ENCODE measurements at regions not wholly inside any gene's neighbourhood (a gene's known extent, or its start where the extent isn't known, plus 50 kb on each side); places are given as distances from the start of the nearest gene placed in this dataset.

DNA sequence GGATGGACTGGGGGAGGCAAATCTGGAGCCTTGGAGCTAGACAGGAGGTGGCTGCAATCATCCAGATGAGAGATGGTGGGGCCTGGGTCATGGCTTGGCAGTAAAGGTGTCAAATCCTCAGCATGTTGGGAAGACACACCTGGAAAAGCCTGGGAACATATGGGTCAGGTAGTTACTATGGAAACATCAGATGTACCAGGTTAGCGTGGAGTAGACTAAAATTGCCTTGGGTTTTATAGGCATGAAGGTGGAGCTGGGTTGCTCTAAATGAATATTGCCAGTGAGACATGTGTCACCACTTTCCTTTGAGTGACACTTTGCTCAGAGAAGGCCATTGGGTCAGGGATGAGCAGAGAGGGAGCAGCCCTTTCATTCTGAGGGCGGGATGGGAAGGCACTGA is 473.7 kb downstream of the TBC1D22A start:
- H3K9me3 ChIP-seq: peaks cover 0 to 4% (median 1%) of the 10 kb centered on the region in 4 donors
- H3K36me3 ChIP-seq: no peaks in the 10 kb centered on the region
- H3K27ac ChIP-seq: no peak overlapping the region
- intact Hi-C loops (cut with DNase I): no loop called here
- H3K4me1 ChIP-seq: no peaks in the 10 kb centered on the region
- no peak overlapping the region for H3K4me3 ChIP-seq
- DNase-seq: no peak
- TF ChIP-seq POLR2AphosphoS5 (IDR thresholded peaks at IDR 0.05) (no peak), EP300 (IDR thresholded peaks at IDR 0.05) (no peak), POLR2A (IDR thresholded peaks at IDR 0.05) (no peak)
- TF ChIP-seq, protein P1, sequence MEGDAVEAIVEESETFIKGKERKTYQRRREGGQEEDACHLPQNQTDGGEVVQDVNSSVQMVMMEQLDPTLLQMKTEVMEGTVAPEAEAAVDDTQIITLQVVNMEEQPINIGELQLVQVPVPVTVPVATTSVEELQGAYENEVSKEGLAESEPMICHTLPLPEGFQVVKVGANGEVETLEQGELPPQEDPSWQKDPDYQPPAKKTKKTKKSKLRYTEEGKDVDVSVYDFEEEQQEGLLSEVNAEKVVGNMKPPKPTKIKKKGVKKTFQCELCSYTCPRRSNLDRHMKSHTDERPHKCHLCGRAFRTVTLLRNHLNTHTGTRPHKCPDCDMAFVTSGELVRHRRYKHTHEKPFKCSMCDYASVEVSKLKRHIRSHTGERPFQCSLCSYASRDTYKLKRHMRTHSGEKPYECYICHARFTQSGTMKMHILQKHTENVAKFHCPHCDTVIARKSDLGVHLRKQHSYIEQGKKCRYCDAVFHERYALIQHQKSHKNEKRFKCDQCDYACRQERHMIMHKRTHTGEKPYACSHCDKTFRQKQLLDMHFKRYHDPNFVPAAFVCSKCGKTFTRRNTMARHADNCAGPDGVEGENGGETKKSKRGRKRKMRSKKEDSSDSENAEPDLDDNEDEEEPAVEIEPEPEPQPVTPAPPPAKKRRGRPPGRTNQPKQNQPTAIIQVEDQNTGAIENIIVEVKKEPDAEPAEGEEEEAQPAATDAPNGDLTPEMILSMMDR (IDR thresholded peaks at IDR 0.05): no peak
- WGBS, 2 donors: 40 to 70% methylated on average over 2 of the region's 2 CpGs
- H3K27me3 ChIP-seq: no peaks in the 10 kb centered on the region

DNA sequence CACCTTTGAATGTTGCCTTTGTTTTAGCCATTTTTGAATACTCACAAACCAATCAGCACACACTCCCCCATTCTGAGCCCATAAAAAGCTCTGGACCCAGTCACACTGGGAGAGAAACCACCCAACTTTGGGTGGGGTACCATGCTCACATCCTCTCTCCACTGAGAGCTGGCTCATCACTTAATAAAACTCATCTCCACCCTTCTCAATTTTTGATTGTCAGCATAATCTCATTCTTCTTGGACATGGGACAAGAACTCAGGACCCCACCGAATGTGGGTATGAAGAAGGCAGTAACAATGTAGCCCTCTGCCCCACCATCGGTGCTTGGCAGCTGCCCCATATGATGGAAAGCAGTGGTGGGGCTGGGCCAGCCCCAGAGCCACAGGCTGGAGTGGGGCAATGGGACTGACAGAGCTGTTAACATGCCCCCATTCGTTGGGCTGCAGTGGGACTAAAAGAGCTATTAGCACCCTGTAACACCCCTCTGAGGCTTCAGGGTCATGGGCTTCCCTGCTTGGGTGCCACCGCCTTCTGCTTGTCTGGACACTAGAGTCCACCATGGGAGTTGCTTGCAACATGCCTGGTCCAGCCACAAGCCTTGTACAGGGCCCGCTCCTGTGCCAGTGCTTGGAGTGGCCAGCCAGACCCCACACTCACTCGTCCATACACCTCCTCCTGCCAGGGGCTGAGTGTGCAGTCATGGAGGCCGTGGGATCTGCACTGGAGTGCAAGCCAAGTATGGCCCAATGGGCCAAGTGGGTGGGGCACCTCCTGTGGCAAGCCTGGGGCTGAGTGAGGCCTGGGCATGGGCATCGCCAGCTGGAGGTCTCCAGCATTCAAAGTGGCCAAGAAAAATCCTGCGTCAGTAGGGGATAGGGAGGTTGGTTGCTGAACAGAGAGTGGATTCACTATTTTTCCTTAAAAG is 471.1 kb downstream of the TBC1D22A start:
- Histone ChIP-seq H3K9me3 (peaks cover 0 to 4% (median 1%) of the 10 kb centered on the region in 4 donors), H3K4me3 (no peak overlapping the region), H3K27ac (no peak overlapping the region), H3K4me1 (no peaks in the 10 kb centered on the region), H3K27me3 (no peaks in the 10 kb centered on the region), H3K36me3 (no peaks in the 10 kb centered on the region)
- WGBS, 2 donors: 78 to 79% methylated on average over 9 of the region's 9 CpGs
- TF ChIP-seq EP300 (IDR thresholded peaks at IDR 0.05) (no peak), POLR2AphosphoS5 (IDR thresholded peaks at IDR 0.05) (no peak), POLR2A (IDR thresholded peaks at IDR 0.05) (no peak)
- TF ChIP-seq, protein P1 (IDR thresholded peaks at IDR 0.05): no peak
- intact Hi-C loops (cut with DNase I): no loop called here
- DNase-seq: no peak

DNA sequence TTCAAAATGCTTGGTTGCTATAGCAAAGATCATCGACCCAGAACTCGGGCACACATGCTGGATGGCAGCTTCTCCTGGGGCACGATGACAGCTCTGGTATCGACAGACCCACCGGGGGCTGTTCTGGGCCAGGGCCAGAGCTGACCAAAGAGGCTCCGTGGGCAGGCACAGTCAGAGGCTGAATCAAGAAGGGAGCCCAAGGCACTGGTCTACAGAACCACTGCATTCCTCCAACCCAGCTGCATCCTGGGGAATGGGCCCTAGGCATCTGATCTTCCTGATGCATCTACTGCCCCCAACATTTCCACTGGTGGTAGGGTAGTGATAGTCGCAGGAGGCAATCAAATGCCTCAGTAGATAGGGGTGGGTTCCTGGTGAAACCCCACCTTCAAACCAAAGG is 470.3 kb downstream of the TBC1D22A start:
- H3K36me3 ChIP-seq: no peaks in the 10 kb centered on the region
- H3K4me3 ChIP-seq: no peak overlapping the region
- intact Hi-C loops (cut with DNase I): no loop called here
- H3K9me3 ChIP-seq: peaks cover 0 to 4% (median 1%) of the 10 kb centered on the region in 4 donors
- H3K4me1 ChIP-seq: no peaks in the 10 kb centered on the region
- TF ChIP-seq, protein P1 (IDR thresholded peaks at IDR 0.05): no peak
- TF ChIP-seq POLR2A (IDR thresholded peaks at IDR 0.05) (no peak), POLR2AphosphoS5 (IDR thresholded peaks at IDR 0.05) (no peak), EP300 (IDR thresholded peaks at IDR 0.05) (no peak)
- no peak for DNase-seq
- 87 to 88% methylated on average over 7 of the region's 7 CpGs for WGBS, 2 donors
- no peaks in the 10 kb centered on the region for H3K27me3 ChIP-seq
- no peak overlapping the region for H3K27ac ChIP-seq

DNA sequence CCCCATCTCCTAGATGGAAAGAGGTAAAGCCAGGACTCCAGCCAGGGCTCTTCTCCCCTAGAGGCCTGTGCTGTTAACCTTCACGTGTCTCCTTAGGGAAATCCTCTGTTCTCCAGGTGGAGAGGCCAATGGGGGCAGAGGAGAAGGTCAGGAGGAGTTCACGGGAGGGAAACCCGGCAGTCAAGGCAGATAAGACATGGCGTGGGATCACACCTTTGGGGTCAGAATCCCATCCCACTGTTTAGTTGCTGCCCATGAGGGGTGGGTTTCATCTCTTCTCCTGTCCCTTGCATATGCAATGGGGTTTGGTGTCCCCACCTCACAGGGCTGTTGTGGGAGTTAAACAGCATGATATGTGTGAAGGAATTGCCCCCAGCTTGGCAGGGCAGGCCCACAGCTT is 469.7 kb downstream of the TBC1D22A start:
- Histone ChIP-seq H3K9me3 (peaks cover 0 to 4% (median 1%) of the 10 kb centered on the region in 4 donors), H3K4me1 (no peaks in the 10 kb centered on the region), H3K4me3 (no peak overlapping the region), H3K27ac (no peak overlapping the region), H3K36me3 (no peaks in the 10 kb centered on the region), H3K27me3 (no peaks in the 10 kb centered on the region)
- TF ChIP-seq POLR2A (IDR thresholded peaks at IDR 0.05) (no peak), POLR2AphosphoS5 (IDR thresholded peaks at IDR 0.05) (no peak), EP300 (IDR thresholded peaks at IDR 0.05) (no peak)
- TF ChIP-seq, protein P1 (IDR thresholded peaks at IDR 0.05): no peak
- DNase-seq: no peak
- intact Hi-C loops (cut with DNase I): no loop called here
- WGBS, 2 donors: 77 to 79% methylated on average over 4 of the region's 4 CpGs
